ENCODE measurements at regions not wholly inside any gene's neighbourhood (a gene's known extent, or its start where the extent isn't known, plus 50 kb on each side); places are given as distances from the start of the nearest gene placed in this dataset.

GRCh38 chr14:80278293-80279023, 67.2 kb upstream of the DIO2 start:
- H3K27ac ChIP-seq (ENCODE audit: low read depth in 2 of 2, low read length in 1 of 2): peak overlapping the region in 1 of 2 experiments; percentile 68; a peak in 2 of 4 replicates
- H3K4me2 ChIP-seq: no peak overlapping the region
- no peaks in the 10 kb centered on the region for H3K27me3 ChIP-seq (ENCODE audit: insufficient read depth)
- no peak overlapping the region for H3K4me3 ChIP-seq (ENCODE audit: low read depth in 2 of 2, low read length in 1 of 2)
- TF ChIP-seq EP300 (IDR thresholded peaks at IDR 0.05; ENCODE audit: borderline replicate concordance in 1 of 2, low read depth in 1 of 2, low read length in 1 of 2) (no peak), RAD21 (IDR thresholded peaks at IDR 0.05; ENCODE audit: low read length) (no peak), ELF1 (IDR thresholded peaks at IDR 0.05) (no peak), MXI1 (IDR thresholded peaks at IDR 0.05; ENCODE audit: low read depth, low read length) (no peak), NFIC (IDR thresholded peaks at IDR 0.05; ENCODE audit: borderline replicate concordance) (no peak), POLR2AphosphoS5 (IDR thresholded peaks at IDR 0.05; ENCODE audit: low read depth, low read length) (no peak), FOXM1 (IDR thresholded peaks at IDR 0.05; ENCODE audit: low read depth) (no peak), GATA2 (CRISPR knock-in tag; IDR thresholded peaks at IDR 0.05) (no peak)
- TF ChIP-seq, protein P1, sequence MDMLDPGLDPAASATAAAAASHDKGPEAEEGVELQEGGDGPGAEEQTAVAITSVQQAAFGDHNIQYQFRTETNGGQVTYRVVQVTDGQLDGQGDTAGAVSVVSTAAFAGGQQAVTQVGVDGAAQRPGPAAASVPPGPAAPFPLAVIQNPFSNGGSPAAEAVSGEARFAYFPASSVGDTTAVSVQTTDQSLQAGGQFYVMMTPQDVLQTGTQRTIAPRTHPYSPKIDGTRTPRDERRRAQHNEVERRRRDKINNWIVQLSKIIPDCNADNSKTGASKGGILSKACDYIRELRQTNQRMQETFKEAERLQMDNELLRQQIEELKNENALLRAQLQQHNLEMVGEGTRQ (IDR thresholded peaks at IDR 0.05; ENCODE audit: borderline replicate concordance, low read depth, low read length): no peak
- TF ChIP-seq, protein P2, sequence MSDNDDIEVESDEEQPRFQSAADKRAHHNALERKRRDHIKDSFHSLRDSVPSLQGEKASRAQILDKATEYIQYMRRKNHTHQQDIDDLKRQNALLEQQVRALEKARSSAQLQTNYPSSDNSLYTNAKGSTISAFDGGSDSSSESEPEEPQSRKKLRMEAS (IDR thresholded peaks at IDR 0.05; ENCODE audit: low read depth): no peak
- TF ChIP-seq, protein P3, sequence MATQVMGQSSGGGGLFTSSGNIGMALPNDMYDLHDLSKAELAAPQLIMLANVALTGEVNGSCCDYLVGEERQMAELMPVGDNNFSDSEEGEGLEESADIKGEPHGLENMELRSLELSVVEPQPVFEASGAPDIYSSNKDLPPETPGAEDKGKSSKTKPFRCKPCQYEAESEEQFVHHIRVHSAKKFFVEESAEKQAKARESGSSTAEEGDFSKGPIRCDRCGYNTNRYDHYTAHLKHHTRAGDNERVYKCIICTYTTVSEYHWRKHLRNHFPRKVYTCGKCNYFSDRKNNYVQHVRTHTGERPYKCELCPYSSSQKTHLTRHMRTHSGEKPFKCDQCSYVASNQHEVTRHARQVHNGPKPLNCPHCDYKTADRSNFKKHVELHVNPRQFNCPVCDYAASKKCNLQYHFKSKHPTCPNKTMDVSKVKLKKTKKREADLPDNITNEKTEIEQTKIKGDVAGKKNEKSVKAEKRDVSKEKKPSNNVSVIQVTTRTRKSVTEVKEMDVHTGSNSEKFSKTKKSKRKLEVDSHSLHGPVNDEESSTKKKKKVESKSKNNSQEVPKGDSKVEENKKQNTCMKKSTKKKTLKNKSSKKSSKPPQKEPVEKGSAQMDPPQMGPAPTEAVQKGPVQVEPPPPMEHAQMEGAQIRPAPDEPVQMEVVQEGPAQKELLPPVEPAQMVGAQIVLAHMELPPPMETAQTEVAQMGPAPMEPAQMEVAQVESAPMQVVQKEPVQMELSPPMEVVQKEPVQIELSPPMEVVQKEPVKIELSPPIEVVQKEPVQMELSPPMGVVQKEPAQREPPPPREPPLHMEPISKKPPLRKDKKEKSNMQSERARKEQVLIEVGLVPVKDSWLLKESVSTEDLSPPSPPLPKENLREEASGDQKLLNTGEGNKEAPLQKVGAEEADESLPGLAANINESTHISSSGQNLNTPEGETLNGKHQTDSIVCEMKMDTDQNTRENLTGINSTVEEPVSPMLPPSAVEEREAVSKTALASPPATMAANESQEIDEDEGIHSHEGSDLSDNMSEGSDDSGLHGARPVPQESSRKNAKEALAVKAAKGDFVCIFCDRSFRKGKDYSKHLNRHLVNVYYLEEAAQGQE (IDR thresholded peaks at IDR 0.05; ENCODE audit: low read depth, low read length): no peak
- POLR2A ChIA-PET: no interaction called here
- CTCF ChIA-PET: interaction anchor here (1.5 kb wide), 1 partner anchor 11 kb away, joined by 3 read pairs; no protein-coding TSS in a partner anchor
- no peaks in the 10 kb centered on the region for H3K9me2 ChIP-seq
- H3K4me1 ChIP-seq (ENCODE audit: control insufficient read depth in 1 of 2, insufficient read depth in 2 of 2, low read depth in 1 of 2, low read length in 1 of 2): peaks cover 0 to 8% of the 10 kb centered on the region in 2 experiments; a peak in 1 of 4 replicates
- H3K9ac ChIP-seq: no peak overlapping the region
- no peaks in the 10 kb centered on the region for H3K9me3 ChIP-seq
- H2AFZ ChIP-seq (ENCODE audit: low read depth): peak overlapping the region; percentile 56; the same call in 1 of the 2 replicates
- DNase-seq: no peak
- WGBS (ENCODE audit: low lambda C conversion rate): 46% methylated on average over 2 of the region's 2 CpGs
- no peaks in the 10 kb centered on the region for H3K79me2 ChIP-seq (ENCODE audit: insufficient read depth)
- peaks cover 24% of the 10 kb centered on the region for H3F3A ChIP-seq (replicated peaks; ENCODE audit: insufficient read depth)
- no peaks in the 10 kb centered on the region for H4K20me1 ChIP-seq (ENCODE audit: insufficient read depth)
- no peaks in the 10 kb centered on the region for H3K36me3 ChIP-seq (replicated peaks in 1 of 2; ENCODE audit: control insufficient read depth in 1 of 2, insufficient read depth in 2 of 2, low read length in 1 of 2)
